ENCODE measurements at regions not wholly inside any gene's neighbourhood (a gene's known extent, or its start where the extent isn't known, plus 50 kb on each side); places are given as distances from the start of the nearest gene placed in this dataset.

GRCh38 chr1:172952516-172952915 is 98.2 kb downstream of the TNFSF18 start:
- DNase-seq (ENCODE audit: low spot score) = no peak

- no peak for DNase-seq (ENCODE audit: low spot score)
Observed at GRCh38 chr1:172954476-172955150, 96.1 kb downstream of the TNFSF18 start.

GRCh38 chr1:172955161-172955815 is 95.5 kb downstream of the TNFSF18 start:
- DNase-seq (ENCODE audit: low spot score) = no peak

- DNase-seq (ENCODE audit: low spot score) = no peak
Observed at GRCh38 chr1:172956871-172957270, 93.9 kb downstream of the TNFSF18 start.

- no peak for DNase-seq (ENCODE audit: low spot score)
Observed at GRCh38 chr1:172957491-172957890, 93.2 kb downstream of the TNFSF18 start.

- no peak for DNase-seq (ENCODE audit: low spot score)
Observed at GRCh38 chr1:172959571-172959970, 91.2 kb downstream of the TNFSF18 start.

DNA sequence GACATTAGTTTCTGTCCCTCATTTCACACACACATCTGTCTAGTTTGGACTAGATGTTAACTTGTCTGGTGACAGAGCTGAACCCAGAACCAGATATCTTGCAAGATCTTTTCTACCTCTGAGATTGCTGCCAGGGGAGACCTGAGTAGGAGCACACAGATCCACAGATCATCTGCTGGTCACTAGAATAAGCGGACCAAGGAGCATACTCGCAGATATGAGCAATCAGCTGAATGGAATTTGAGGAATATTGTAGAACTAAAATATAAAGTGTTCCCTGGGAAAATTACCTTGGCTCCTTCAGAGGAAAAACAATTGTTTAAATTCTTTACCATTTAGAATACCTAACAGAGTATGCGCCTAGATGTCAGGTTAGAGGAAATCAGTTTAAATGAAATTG is 90.7 kb downstream of the TNFSF18 start:
- DNase-seq (ENCODE audit: low spot score) = no peak

- no peak for DNase-seq (ENCODE audit: low spot score)
Observed at GRCh38 chr1:172960454-172961208, 90.1 kb downstream of the TNFSF18 start.

- no peak for DNase-seq (ENCODE audit: low spot score)
Observed at GRCh38 chr1:172964864-172965263, 85.9 kb downstream of the TNFSF18 start.

DNA sequence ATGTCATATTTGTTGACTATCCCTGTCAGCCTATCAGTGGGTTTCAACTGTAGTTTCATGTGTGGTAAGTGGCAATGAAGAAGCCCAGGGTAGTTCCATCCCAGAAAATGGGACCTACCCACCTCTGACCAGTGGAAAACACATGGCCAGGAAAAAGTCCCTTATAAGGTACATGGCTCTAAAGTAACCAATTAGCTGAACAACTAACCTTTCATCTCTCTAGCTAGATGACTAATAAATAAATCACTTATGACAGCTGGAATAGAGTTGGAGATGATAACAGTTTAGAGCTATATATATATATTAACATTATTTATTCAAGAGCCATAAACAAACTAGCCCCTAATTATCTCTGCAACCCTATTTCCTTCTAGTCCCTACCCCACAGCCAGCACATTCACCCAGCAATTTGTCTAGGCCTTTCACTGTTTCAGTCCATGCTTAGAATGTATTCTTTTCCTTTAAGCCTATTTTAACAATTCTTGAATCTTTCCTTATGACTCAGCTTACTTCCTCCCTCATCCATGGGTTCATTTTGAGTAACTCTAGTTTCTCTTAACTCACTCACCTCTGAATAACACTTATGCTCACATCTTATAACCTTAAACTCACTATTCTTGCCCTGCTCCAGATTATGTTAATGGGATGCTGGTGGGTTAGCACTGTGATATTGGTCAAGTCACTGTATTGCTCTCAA is 83.7 kb downstream of the TNFSF18 start:
- no peak for DNase-seq (ENCODE audit: low spot score)

GRCh38 chr1:172967936-172968335 is 82.8 kb downstream of the TNFSF18 start:
- no peak for DNase-seq (ENCODE audit: low spot score)

GRCh38 chr1:172969611-172970010 is 81.1 kb downstream of the TNFSF18 start:
- peak; percentile 12 for DNase-seq (ENCODE audit: low spot score)

- no peak for DNase-seq (ENCODE audit: low spot score)
Observed at GRCh38 chr1:172970186-172970585, 80.6 kb downstream of the TNFSF18 start.

DNA sequence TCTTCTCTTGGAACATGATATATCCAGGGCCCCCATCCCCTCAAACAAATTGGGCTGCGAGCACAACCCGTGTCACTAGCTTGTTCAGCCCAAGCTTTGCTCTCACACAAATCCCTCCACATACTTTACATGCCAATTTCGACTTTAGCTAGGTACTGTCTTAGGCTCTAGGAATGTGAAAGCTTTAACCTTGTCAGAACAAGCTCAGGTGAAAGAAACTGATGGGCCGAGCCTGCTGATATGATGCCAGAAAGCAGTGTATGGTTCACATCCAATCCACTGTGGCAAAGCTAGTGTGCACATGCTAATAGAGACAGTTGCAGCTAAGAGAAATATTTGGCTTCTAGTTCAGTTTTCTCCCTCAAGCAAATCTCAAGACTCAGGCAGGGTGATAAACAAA is 79.5 kb downstream of the TNFSF18 start:
- no peak for DNase-seq (ENCODE audit: low spot score)

DNA sequence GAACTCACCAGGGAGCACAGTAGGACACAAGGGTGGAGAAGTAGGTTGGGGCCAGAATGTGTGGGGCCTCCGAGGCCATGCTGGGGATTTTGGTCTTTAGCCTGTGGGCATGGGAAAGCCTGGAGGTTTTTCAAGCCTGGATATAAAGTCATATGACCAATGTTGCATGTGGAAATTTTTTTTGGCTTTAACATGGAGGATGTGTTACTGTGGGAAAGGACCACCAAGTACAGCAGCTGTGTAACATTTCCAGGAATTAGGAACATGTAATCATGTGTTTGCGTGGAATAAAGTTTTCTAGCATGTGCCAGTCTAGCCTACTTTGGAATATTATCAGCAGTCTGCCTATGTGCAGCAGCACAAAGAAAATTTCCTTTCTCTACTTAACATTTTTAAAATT is 78.5 kb downstream of the TNFSF18 start:
- no peak for DNase-seq (ENCODE audit: low spot score)

- DNase-seq (ENCODE audit: low spot score) = no peak
Observed at GRCh38 chr1:172973424-172973823, 77.3 kb downstream of the TNFSF18 start.

GRCh38 chr1:172976222-172977041 is 74.3 kb downstream of the TNFSF18 start:
- DNase-seq (ENCODE audit: low spot score) = peak; percentile 27

DNA sequence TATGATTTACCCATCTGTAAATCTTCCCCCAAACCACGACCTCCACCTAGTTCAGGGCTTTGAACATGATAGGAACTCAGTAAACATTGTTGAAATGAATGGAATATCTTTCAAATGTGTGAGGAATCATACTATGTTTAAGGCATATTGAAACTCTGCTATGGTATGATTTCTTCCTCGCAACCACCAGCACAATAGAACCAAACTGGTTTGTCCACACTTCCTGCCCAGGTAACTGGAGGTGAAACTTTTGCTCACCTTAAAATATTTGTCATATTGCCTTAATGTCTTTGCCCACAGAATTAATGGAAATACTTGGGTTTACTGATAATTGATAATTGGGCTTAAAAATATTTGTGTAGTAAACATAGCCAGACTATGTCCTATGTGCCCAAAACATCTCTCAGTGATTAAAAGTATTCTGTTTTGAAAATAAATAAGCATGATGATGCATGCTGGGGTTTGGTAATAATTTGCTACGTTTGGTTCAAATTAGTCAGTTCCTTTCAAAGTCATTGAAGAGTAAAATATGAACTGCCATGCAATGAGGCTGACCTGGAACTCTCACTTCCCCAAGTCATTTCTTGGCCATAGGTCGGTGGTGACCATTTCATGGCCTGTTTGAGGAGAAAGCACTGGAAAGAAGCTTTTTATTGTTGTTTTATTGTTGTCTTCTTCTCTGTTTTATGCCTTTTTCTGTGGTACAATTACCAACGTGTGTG is 73.3 kb downstream of the TNFSF18 start:
- no peak for DNase-seq (ENCODE audit: low spot score)

DNA sequence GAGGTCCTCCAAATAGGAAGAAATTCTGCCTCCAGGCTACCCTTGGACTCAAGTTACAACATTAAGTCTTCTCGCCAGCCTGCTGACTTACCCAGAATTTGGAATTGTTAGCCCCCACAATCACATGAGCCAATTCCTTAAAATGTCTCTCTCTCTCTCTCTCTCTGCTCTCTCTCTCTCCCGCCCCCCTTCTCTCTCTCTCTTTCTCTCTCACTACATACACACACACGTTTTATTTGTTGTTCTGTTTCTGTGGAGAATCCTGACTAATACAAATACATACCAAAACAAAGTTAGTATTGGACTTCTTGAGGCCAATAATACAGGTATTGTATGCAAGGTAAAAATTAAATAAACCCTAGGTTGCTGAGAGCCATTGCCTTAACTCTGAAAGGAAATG is 72.1 kb downstream of the TNFSF18 start:
- no peak for DNase-seq (ENCODE audit: low spot score)

- DNase-seq (ENCODE audit: low spot score) = no peak
Observed at GRCh38 chr1:172979828-172980227, 70.9 kb downstream of the TNFSF18 start.

DNA sequence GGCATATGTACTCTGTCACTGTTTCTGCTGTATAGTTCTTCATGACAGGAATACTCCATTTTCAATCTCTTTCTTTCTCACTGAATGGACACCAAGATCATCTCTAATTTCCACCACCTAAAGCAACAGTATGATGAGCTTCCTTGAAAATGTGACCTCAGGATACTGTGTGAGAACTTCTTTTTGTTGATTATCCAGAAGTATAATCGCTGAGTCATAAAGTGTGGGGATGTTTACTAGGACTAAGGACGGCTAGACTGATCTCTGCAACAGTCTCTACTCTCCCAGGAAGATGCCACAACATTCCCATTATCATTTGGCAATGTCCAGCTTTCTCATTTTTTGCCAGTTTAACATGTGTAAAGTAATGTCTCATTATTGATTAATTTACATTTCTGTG is 70.3 kb downstream of the TNFSF18 start:
- no peak for DNase-seq (ENCODE audit: low spot score)

Data from HuH-7.5 (cell line).